ENCODE measurements at regions not wholly inside any gene's neighbourhood (a gene's known extent, or its start where the extent isn't known, plus 50 kb on each side); places are given as distances from the start of the nearest gene placed in this dataset.

DNA sequence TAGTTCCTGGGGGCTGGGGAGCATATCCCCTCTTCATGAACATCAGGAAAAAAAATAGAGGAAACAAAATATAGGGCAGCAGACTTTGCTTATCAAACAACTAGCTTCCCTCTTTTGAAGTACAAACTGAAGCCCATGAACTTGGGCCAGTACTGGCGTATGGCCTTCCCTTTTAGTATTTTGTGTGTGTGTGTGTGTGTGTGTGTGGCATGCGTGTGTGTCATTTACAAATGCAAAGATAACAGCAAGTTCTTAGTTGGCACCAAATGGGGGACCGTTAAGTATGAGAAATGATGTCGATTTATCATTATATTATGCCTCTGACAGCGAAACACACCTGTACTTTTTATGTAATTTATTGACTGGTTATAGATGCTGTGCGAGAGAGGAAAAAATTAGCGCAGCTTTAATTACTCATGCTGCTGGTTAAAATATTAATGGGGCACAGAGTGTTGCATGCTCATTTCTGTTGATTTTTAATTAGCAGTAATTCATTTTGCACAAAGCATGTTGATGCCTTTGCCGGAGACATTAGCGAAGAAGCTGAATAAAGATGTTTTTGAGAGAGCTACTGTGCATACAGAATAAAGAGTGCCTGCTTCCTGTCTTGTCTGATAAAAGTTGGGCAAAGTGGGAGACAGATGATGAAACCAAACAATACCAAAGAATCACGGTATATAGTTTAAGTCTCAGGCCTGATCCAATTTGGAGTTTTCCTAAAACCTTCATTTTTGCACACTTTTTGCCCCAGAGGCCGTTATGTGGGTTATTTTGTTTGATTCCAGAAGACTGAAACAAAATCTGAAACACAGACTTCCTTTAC lies 297.1 kb downstream of the SATB1 start:
- POLR2A ChIA-PET = no interaction called here
- Mint-ChIP-seq H3K9me3 (no peaks in the 10 kb centered on the region), H3K27ac (no peak overlapping the region), H3K36me3 (peaks cover 1% of the 10 kb centered on the region; the same call in 1 of the 2 replicates), H3K4me3 (no peak overlapping the region), H3K27me3 (ENCODE audit: low read depth) (no peaks in the 10 kb centered on the region), H3K4me1 (peaks cover 15% of the 10 kb centered on the region)
- no peak for ATAC-seq
- CTCF ChIA-PET = interaction anchor here (1.5 to 2.4 kb wide), 2 partner anchors 164 to 234 kb away, joined by 4 to 9 read pairs; no protein-coding TSS in a partner anchor
- DNase-seq (ENCODE audit: low spot score) = no peak
- no peak for TF ChIP-seq USF2 (CRISPR knock-in tag; IDR thresholded peaks at IDR 0.05)
- no peak for TF ChIP-seq RORB (CRISPR knock-in tag; IDR thresholded peaks at IDR 0.05)
- TF ChIP-seq, protein P1, sequence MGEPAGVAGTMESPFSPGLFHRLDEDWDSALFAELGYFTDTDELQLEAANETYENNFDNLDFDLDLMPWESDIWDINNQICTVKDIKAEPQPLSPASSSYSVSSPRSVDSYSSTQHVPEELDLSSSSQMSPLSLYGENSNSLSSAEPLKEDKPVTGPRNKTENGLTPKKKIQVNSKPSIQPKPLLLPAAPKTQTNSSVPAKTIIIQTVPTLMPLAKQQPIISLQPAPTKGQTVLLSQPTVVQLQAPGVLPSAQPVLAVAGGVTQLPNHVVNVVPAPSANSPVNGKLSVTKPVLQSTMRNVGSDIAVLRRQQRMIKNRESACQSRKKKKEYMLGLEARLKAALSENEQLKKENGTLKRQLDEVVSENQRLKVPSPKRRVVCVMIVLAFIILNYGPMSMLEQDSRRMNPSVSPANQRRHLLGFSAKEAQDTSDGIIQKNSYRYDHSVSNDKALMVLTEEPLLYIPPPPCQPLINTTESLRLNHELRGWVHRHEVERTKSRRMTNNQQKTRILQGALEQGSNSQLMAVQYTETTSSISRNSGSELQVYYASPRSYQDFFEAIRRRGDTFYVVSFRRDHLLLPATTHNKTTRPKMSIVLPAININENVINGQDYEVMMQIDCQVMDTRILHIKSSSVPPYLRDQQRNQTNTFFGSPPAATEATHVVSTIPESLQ (CRISPR knock-in tag; IDR thresholded peaks at IDR 0.05) = no peak
- TF ChIP-seq, protein P2, sequence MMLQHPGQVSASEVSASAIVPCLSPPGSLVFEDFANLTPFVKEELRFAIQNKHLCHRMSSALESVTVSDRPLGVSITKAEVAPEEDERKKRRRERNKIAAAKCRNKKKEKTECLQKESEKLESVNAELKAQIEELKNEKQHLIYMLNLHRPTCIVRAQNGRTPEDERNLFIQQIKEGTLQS (CRISPR knock-in tag; conservative IDR thresholded peaks at IDR 0.05) = no peak
- TF ChIP-seq E2F5 (CRISPR knock-in tag; IDR thresholded peaks at IDR 0.05) = no peak
- no peak for TF ChIP-seq USF1 (CRISPR knock-in tag; IDR thresholded peaks at IDR 0.05)
- no peak for TF ChIP-seq ZNF263 (CRISPR knock-in tag; IDR thresholded peaks at IDR 0.05; ENCODE audit: low read depth)
- TF ChIP-seq, protein P3, sequence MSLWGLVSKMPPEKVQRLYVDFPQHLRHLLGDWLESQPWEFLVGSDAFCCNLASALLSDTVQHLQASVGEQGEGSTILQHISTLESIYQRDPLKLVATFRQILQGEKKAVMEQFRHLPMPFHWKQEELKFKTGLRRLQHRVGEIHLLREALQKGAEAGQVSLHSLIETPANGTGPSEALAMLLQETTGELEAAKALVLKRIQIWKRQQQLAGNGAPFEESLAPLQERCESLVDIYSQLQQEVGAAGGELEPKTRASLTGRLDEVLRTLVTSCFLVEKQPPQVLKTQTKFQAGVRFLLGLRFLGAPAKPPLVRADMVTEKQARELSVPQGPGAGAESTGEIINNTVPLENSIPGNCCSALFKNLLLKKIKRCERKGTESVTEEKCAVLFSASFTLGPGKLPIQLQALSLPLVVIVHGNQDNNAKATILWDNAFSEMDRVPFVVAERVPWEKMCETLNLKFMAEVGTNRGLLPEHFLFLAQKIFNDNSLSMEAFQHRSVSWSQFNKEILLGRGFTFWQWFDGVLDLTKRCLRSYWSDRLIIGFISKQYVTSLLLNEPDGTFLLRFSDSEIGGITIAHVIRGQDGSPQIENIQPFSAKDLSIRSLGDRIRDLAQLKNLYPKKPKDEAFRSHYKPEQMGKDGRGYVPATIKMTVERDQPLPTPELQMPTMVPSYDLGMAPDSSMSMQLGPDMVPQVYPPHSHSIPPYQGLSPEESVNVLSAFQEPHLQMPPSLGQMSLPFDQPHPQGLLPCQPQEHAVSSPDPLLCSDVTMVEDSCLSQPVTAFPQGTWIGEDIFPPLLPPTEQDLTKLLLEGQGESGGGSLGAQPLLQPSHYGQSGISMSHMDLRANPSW (CRISPR knock-in tag; conservative IDR thresholded peaks at IDR 0.05; ENCODE audit: low read depth) = no peak
- TF ChIP-seq MAX (CRISPR knock-in tag; IDR thresholded peaks at IDR 0.05) = no peak
- no peak for TF ChIP-seq ZSCAN18 (CRISPR knock-in tag; IDR thresholded peaks at IDR 0.05)

GRCh38 chr3:18127174-18127858 lies 297.8 kb downstream of the SATB1 start:
- POLR2A ChIA-PET = no interaction called here
- Mint-ChIP-seq H3K4me3 (no peak overlapping the region), H3K27ac (0 out of 2 replicates have a peak overlapping the region, but pooled peaks have one; percentile 17), H3K27me3 (ENCODE audit: low read depth) (no peaks in the 10 kb centered on the region), H3K9me3 (peaks cover 3% of the 10 kb centered on the region), H3K4me1 (peaks cover 13% of the 10 kb centered on the region), H3K36me3 (peaks cover 9% of the 10 kb centered on the region)
- peak; percentile 71; the same call in 1 of the 2 replicates for ATAC-seq
- CTCF ChIA-PET = interaction anchor here (0.5 to 2.4 kb wide), 3 partner anchors 165 to 1903 kb away, joined by 3 to 9 read pairs (median 4); no protein-coding TSS in a partner anchor
- TF ChIP-seq EMX1 (CRISPR knock-in tag; IDR thresholded peaks at IDR 0.05) = no peak
- no peak for DNase-seq (ENCODE audit: low spot score)

Measured in WTC11 (cell line).